ENCODE measurements at regions not wholly inside any gene's neighbourhood (a gene's known extent, or its start where the extent isn't known, plus 50 kb on each side); places are given as distances from the start of the nearest gene placed in this dataset.
"Not testable (repeated sequence)": the region's sequence is repeated elsewhere in the genome, so short reads cannot be mapped to it uniquely, and the experiment has no call there.

DNA sequence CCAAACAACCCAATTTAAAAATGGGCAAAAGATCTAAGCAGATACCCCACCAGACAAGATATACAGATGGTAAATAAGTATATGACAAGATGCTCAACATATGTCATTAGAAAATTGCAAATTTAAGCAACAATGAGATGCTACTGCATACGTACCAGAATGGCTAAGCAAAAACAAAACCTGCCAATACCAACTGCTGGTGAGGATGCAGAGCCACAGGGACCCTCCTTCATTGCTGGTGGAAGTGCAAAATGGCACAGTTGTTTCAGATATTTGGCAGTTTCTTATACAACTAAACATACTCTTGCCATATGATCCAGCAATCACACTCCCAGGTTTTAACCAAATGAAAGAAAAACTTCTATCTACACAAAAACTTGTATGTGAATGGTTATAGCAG, 178.9 kb downstream of the BARX1 start:
- TF ChIP-seq POLR2AphosphoS5 (IDR thresholded peaks at IDR 0.05) (no peak), POLR2A (IDR thresholded peaks at IDR 0.05) (no peak), CTCF (IDR thresholded peaks at IDR 0.05) (no peak)
- intact Hi-C loops (cut with DNase I) = no loop called here
- H3K36me3 ChIP-seq = no peaks in the 10 kb centered on the region
- no peaks in the 10 kb centered on the region for H3K27me3 ChIP-seq (replicated peaks; ENCODE audit: insufficient read depth)
- no peak overlapping the region for H3K27ac ChIP-seq
- H3K4me3 ChIP-seq = no peak overlapping the region
- H3K9me3 ChIP-seq = no peaks in the 10 kb centered on the region
- H3K4me1 ChIP-seq (replicated peaks) = no peaks in the 10 kb centered on the region
- 82% methylated on average over 1 of the region's 1 CpG for WGBS
- no peak for DNase-seq (ENCODE audit: low spot score)

GRCh38 chr9:93774331-93775102, 180.6 kb downstream of the BARX1 start:
- no peaks in the 10 kb centered on the region for H3K27me3 ChIP-seq (replicated peaks; ENCODE audit: insufficient read depth)
- TF ChIP-seq POLR2AphosphoS5 (IDR thresholded peaks at IDR 0.05) (no peak), POLR2A (IDR thresholded peaks at IDR 0.05) (no peak), CTCF (IDR thresholded peaks at IDR 0.05) (no peak)
- no peak overlapping the region for H3K4me3 ChIP-seq

DNA sequence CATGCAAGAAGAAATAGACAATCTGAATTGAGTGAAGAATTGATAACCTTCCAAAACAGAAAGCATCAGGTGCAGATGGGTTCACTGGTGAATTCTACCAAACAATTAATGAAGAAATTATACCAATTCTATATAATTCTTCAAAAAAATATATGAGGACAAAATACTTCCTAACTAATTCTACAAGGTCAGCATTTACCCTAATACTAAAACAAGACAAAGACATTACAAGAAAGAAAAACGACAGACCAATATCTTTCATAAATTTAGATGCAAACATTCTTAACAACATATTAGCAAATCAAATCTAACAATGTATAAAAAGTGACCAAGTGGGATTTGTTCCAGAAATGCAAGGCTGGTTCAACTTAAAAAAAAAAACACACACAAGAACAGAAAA, 183.9 kb downstream of the BARX1 start:
- Histone ChIP-seq H3K4me1 (replicated peaks) (no peaks in the 10 kb centered on the region), H3K9me3 (no peaks in the 10 kb centered on the region), H3K36me3 (no peaks in the 10 kb centered on the region), H3K4me3 (no peak overlapping the region), H3K27me3 (replicated peaks; ENCODE audit: insufficient read depth) (no peaks in the 10 kb centered on the region), H3K27ac (no peak overlapping the region)
- 78% methylated on average over 1 of the region's 1 CpG for WGBS
- no peak for DNase-seq (ENCODE audit: low spot score)
- intact Hi-C loops (cut with DNase I) = no loop called here
- TF ChIP-seq CTCF (IDR thresholded peaks at IDR 0.05) = no peak
- no peak for TF ChIP-seq POLR2A (IDR thresholded peaks at IDR 0.05)
- TF ChIP-seq POLR2AphosphoS5 (IDR thresholded peaks at IDR 0.05) = no peak

More at GRCh38 chr9:93774331-93775102, 180.6 kb downstream of the BARX1 start:
- H3K27ac ChIP-seq = no peak overlapping the region
- 95% methylated on average over 8 of the region's 8 CpGs for WGBS
- intact Hi-C loops (cut with DNase I) = no loop called here
- no peaks in the 10 kb centered on the region for H3K9me3 ChIP-seq
- H3K36me3 ChIP-seq = no peaks in the 10 kb centered on the region
- no peaks in the 10 kb centered on the region for H3K4me1 ChIP-seq (replicated peaks)
- DNase-seq (ENCODE audit: low spot score) = no peak

DNA sequence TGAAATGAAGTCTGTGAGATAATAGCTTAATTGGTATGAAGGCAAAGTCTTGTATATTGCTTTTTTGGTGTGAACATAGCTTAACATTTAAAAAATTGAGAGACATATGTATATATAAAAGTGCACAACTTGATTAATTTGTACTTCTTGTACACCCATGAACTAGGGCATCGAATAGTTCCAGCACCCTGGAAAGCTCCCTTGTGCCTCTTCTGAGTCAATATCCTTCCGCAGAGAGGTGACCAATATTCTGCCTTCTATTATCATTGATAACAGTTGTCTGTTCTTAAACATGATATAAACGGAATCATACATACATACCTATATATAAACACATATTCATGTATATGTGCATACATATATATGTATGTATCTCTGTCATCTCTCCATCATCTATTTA, 185.4 kb downstream of the PHF2 start:
- H3K27ac ChIP-seq = no peak overlapping the region
- intact Hi-C loops (cut with DNase I) = no loop called here
- no peaks in the 10 kb centered on the region for H3K4me1 ChIP-seq (replicated peaks)
- TF ChIP-seq POLR2AphosphoS5 (IDR thresholded peaks at IDR 0.05) = no peak
- no peak for TF ChIP-seq CTCF (IDR thresholded peaks at IDR 0.05)
- no peak for TF ChIP-seq POLR2A (IDR thresholded peaks at IDR 0.05)
- H3K4me3 ChIP-seq = no peak overlapping the region
- peaks cover 1% of the 10 kb centered on the region for H3K27me3 ChIP-seq (replicated peaks; ENCODE audit: insufficient read depth)
- no peaks in the 10 kb centered on the region for H3K9me3 ChIP-seq
- DNase-seq (ENCODE audit: low spot score) = no peak
- 69% methylated on average over 3 of the region's 3 CpGs for WGBS
- H3K36me3 ChIP-seq = no peaks in the 10 kb centered on the region

DNA sequence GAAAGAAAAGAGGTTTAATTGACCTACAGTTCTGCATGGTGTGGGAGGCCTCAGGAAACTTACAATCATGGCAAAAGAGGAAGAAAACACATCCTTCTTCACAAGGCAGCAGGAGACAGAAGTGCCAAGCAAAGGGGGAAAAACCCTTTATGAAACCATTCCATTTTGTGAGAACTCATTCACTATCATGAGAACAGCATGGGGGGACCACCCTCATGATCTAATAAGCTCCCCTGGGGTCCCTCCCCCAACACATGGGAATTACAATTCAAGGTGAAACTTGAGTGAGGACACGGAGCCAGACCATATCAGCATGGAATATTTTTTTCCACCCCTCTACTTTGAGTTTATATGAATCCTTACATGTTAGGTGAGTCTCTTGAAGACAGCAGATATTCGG, 173.7 kb downstream of the PHF2 start:
- no peaks in the 10 kb centered on the region for H3K4me1 ChIP-seq (replicated peaks)
- no peaks in the 10 kb centered on the region for H3K36me3 ChIP-seq
- no peak for DNase-seq (ENCODE audit: low spot score)
- intact Hi-C loops (cut with DNase I) = no loop called here
- H3K27me3 ChIP-seq (replicated peaks; ENCODE audit: insufficient read depth) = no peaks in the 10 kb centered on the region
- no peaks in the 10 kb centered on the region for H3K9me3 ChIP-seq
- TF ChIP-seq POLR2AphosphoS5 (IDR thresholded peaks at IDR 0.05) (no peak), POLR2A (IDR thresholded peaks at IDR 0.05) (no peak), CTCF (IDR thresholded peaks at IDR 0.05) (no peak)
- H3K4me3 ChIP-seq = no peak overlapping the region
- 64% methylated on average over 2 of the region's 2 CpGs for WGBS
- no peak overlapping the region for H3K27ac ChIP-seq

GRCh38 chr9:93748827-93749226, 172.4 kb downstream of the PHF2 start:
- H3K27me3 ChIP-seq (replicated peaks; ENCODE audit: insufficient read depth); intact Hi-C loops (cut with DNase I); H3K36me3 ChIP-seq; H3K4me3 ChIP-seq; H3K4me1 ChIP-seq (replicated peaks); H3K9me3 ChIP-seq; H3K27ac ChIP-seq; DNase-seq (ENCODE audit: low spot score): not testable (repeated sequence)
- 100% methylated on average over 1 of the region's 1 CpG for WGBS
